ENCODE measurements at regions not wholly inside any gene's neighbourhood (a gene's known extent, or its start where the extent isn't known, plus 50 kb on each side); places are given as distances from the start of the nearest gene placed in this dataset.

- Histone ChIP-seq H4K20me1 (ENCODE audit: control insufficient read depth, extremely low read depth, insufficient read depth, low read length) (no peaks in the 10 kb centered on the region), H3K36me3 (ENCODE audit: control insufficient read depth, insufficient read depth, low read length) (no peaks in the 10 kb centered on the region), H3K9me3 (ENCODE audit: control insufficient read depth, insufficient read depth, low read depth, low read length) (no peaks in the 10 kb centered on the region), H3K27me3 (ENCODE audit: control insufficient read depth, insufficient read depth, low read length) (no peaks in the 10 kb centered on the region), H3K4me1 (ENCODE audit: control insufficient read depth, extremely low read depth, insufficient read depth, low read length) (no peaks in the 10 kb centered on the region), H3K4me3 (replicated peaks in 1 of 4; ENCODE audit: control extremely low read depth in 1 of 4, insufficient read depth in 1 of 4, low read depth in 3 of 4, low read length in 4 of 4) (no peak overlapping the region), H3K4me2 (ENCODE audit: extremely low read depth, insufficient read depth, low read length) (no peak overlapping the region), H3K27ac (ENCODE audit: insufficient read depth, low read length) (no peak overlapping the region), H2AFZ (ENCODE audit: low read length) (no peak overlapping the region), H3K79me2 (ENCODE audit: control insufficient read depth, insufficient read depth, low read length) (no peaks in the 10 kb centered on the region), H3K9ac (ENCODE audit: insufficient read depth, low read length) (no peak overlapping the region)
- TF ChIP-seq EZH2 (IDR thresholded peaks at IDR 0.05; ENCODE audit: low read length, missing control alignments) (no peak), CTCF (conservative IDR thresholded peaks at IDR 0.05 in 1 of 2, IDR thresholded peaks at IDR 0.05 in 1 of 2; ENCODE audit: low read depth in 1 of 2, low read length in 2 of 2) (no peak)
- no peak for DNase-seq (ENCODE audit: low read depth in 2 of 2)
Measured at GRCh38 chr11:134532131-134532920, 120.3 kb upstream of the B3GAT1 start.

GRCh38 chr11:134531327-134532130, 119.5 kb upstream of the B3GAT1 start:
- H3K9ac ChIP-seq (ENCODE audit: insufficient read depth, low read length) = no peak overlapping the region
- no peak overlapping the region for H3K4me2 ChIP-seq (ENCODE audit: extremely low read depth, insufficient read depth, low read length)
- no peaks in the 10 kb centered on the region for H4K20me1 ChIP-seq (ENCODE audit: control insufficient read depth, extremely low read depth, insufficient read depth, low read length)
- no peaks in the 10 kb centered on the region for H3K79me2 ChIP-seq (ENCODE audit: control insufficient read depth, insufficient read depth, low read length)
- DNase-seq (ENCODE audit: low read depth in 2 of 2) = no peak
- no peaks in the 10 kb centered on the region for H3K4me1 ChIP-seq (ENCODE audit: control insufficient read depth, extremely low read depth, insufficient read depth, low read length)
- no peak overlapping the region for H2AFZ ChIP-seq (ENCODE audit: low read length)
- H3K9me3 ChIP-seq (ENCODE audit: control insufficient read depth, insufficient read depth, low read depth, low read length) = no peaks in the 10 kb centered on the region
- H3K27ac ChIP-seq (ENCODE audit: insufficient read depth, low read length) = no peak overlapping the region
- no peak for TF ChIP-seq CTCF (conservative IDR thresholded peaks at IDR 0.05 in 1 of 2, IDR thresholded peaks at IDR 0.05 in 1 of 2; ENCODE audit: low read depth in 1 of 2, low read length in 2 of 2)
- no peak for TF ChIP-seq EZH2 (IDR thresholded peaks at IDR 0.05; ENCODE audit: low read length, missing control alignments)
- no peak overlapping the region for H3K4me3 ChIP-seq (replicated peaks in 1 of 4; ENCODE audit: control extremely low read depth in 1 of 4, insufficient read depth in 1 of 4, low read depth in 3 of 4, low read length in 4 of 4)
- H3K36me3 ChIP-seq (ENCODE audit: control insufficient read depth, insufficient read depth, low read length) = no peaks in the 10 kb centered on the region
- no peaks in the 10 kb centered on the region for H3K27me3 ChIP-seq (ENCODE audit: control insufficient read depth, insufficient read depth, low read length)

- Histone ChIP-seq H4K20me1 (ENCODE audit: control insufficient read depth, extremely low read depth, insufficient read depth, low read length) (no peaks in the 10 kb centered on the region), H3K36me3 (ENCODE audit: control insufficient read depth, insufficient read depth, low read length) (no peaks in the 10 kb centered on the region), H3K27ac (ENCODE audit: insufficient read depth, low read length) (no peak overlapping the region), H3K9ac (ENCODE audit: insufficient read depth, low read length) (no peak overlapping the region), H3K4me3 (replicated peaks in 1 of 4; ENCODE audit: control extremely low read depth in 1 of 4, insufficient read depth in 1 of 4, low read depth in 3 of 4, low read length in 4 of 4) (no peak overlapping the region), H3K79me2 (ENCODE audit: control insufficient read depth, insufficient read depth, low read length) (no peaks in the 10 kb centered on the region), H2AFZ (ENCODE audit: low read length) (no peak overlapping the region), H3K4me2 (ENCODE audit: extremely low read depth, insufficient read depth, low read length) (no peak overlapping the region), H3K27me3 (ENCODE audit: control insufficient read depth, insufficient read depth, low read length) (no peaks in the 10 kb centered on the region), H3K9me3 (ENCODE audit: control insufficient read depth, insufficient read depth, low read depth, low read length) (no peaks in the 10 kb centered on the region), H3K4me1 (ENCODE audit: control insufficient read depth, extremely low read depth, insufficient read depth, low read length) (no peaks in the 10 kb centered on the region)
- TF ChIP-seq EZH2 (IDR thresholded peaks at IDR 0.05; ENCODE audit: low read length, missing control alignments) (no peak), CTCF (conservative IDR thresholded peaks at IDR 0.05 in 1 of 2, IDR thresholded peaks at IDR 0.05 in 1 of 2; ENCODE audit: low read depth in 1 of 2, low read length in 2 of 2) (no peak)
- no peak for DNase-seq (ENCODE audit: low read depth in 2 of 2)
Measured at GRCh38 chr11:134530636-134531326, 118.7 kb upstream of the B3GAT1 start.
